RKO (cell line): ENCODE measurements at regions not wholly inside any gene's neighbourhood (a gene's known extent, or its start where the extent isn't known, plus 50 kb on each side); places are given as distances from the start of the nearest gene placed in this dataset.

Source experiments
- DNase-seq: peaks from one replicate; pipeline ENCODE4 v3.0.0-alpha.2; 2016; ENCODE audit warnings: low spot score

DNA sequence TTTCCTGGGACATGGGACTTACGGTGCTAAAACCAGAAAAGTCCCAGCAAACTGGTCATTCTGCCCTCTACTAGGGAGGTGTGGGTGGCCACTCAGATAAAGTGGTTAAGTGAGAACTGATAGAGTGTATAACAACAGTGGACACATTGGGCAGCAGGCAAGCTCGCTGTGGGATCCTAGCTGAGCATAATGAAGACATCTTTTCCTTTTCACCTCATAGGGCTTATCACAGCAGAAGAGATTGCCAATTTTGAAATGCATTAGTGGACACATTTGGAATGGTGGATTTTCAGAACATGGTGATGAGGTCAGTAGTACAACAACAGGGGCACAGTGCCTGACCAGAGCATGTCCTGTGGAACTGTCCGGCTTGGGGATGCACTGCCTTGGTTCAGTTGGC, 477.1 kb upstream of the KIF2A start:
- no peak for DNase-seq

DNA sequence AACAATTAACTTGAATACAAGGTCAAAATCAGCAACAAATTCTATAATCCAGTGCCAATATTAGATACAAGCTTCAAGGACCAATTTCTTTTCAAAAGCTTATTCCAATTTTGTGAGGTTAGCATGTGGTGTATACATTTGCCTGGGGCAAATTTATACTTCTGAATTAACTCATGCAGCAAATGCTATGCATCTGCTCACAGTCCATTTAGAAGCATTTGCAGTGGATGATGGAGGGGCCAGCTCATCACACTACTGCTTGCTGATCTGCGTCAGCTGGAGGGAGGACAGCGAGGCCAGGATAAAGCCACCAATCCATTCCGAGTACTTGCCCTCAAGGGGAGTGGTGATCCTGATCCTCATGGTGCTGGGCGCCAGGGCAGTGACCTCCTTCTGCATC, 474.3 kb upstream of the KIF2A start:
- DNase-seq: no peak

DNA sequence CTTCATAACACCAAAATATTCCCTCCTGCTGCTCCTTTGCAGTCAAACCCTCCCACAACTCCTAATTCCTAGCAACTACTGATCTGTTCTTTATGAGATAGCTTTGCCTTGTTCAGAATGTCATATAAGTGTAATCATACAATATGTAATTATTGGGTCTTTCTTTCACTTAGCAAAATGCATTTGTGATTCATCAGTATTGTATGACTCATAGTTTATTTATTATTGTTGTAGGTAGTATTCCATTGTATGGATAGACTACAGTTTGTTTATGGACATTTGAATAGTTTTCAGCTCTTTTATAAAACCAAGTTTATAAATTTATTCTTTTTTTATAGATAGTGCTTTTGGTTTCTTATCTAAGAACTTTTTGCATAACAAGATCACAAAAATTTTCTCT, 468.2 kb upstream of the KIF2A start:
- DNase-seq: no peak

DNA sequence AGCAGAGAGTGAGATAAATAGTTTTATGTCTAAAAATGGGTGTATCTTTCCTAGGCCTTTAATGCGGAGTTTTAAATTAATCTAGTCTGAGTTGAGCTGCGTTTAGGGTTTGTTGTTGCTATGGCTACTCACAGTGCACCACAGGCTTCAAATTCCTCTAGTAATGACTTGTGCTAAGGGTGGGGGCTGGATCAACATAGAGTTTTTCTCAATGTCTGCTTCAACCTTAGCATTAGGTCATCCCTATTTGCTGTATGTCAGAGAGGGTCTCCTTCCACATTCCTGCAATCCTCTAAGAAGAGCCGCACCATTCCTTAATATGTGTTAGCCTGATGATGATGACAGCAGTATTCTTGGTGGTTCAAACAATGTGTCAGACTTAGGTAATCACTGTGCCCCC, 465.6 kb upstream of the KIF2A start:
- DNase-seq: no peak

DNA sequence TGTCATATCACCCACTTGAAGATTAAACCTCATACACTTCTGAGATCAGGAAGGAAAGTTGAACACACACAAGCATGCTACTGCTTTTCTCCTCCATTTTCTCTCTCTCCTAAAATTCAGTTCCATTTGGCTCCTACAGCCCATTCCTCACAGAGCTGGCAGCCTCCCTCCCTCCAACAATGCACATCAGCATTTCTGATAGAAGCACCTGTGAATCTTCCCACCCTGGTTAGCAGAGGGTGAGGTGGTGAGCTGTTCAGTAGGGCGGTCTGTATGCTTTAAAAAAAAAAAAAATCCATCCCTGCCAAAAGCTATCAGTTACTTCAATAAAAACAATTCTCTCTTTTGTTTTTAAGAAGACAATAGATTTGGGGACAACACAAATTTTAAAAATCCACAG, 463.2 kb upstream of the KIF2A start:
- DNase-seq: no peak

DNA sequence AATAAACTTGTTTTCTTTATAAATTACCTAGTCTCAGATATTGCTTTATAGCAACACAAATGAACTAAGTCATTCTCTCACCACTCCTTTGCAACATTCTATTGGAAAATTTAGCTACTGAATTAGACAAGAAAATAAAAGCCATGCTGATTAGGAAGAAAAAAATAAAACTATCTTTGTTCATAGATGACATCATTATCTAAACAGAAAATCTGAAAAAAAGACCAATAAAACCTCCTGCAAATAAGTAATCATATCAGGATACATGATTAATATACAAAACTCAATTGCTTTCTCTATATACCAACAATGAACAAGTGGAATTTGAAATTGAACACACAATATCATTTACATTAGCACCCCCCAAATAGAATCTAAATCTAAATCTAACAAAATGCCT, 455.3 kb upstream of the KIF2A start:
- no peak for DNase-seq

DNA sequence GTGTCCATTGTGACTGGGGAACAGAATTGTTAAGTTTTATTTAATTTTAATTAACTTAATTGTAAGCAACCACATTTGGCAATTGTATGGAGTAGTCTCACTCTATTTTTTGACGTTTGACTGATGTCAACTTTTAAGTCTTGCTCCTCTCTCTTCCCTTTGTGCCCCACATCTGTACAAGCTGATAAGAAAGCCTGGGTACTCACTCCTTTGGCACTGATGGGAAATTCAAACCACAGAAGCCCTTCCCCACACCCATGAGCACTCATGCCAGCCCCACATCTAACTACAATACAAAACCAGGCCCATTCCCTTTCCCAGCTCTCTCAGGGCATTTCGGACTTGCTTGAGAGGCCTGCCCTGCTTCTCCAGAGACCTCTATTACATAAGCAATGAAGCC, 451.5 kb upstream of the KIF2A start:
- no peak for DNase-seq

DNA sequence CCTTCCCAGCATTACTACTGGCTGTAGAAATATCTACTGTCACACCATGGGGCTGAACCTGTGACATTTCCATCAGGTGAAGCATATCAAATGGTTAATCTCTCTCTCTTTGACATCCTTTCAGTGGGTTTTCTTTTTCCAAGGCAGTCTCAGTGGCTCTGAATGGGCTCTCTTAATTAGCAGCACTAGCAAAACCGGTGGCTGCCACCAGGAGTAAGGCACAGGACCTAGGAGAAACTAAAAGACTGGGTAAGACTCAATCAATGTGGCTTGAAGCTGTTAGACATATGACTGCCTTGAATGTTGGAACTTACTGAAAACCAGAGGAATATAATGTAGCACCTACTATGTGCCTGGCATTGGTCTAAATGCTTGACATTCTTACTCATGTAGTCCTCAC, 445.0 kb upstream of the KIF2A start:
- DNase-seq: no peak

DNA sequence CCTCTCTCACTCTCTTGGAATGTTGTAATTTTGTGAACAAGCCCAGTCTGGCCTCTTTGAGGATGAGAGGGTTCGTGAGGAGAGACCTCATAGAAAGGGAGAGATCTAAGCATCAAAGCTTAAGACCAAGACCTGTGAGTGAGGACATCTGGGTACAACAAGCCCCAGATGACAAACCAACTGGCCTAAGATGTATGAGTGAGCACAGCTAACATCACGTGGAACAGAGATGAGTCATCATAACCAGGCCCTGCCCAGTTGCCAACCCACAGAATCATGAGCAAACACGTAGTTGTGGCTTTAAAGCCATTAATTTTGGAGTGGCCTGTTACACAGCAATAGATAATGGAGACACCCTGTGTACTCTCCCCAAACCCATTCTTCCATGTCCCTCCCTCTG, 439.1 kb upstream of the KIF2A start:
- peak; percentile 82 for DNase-seq

GRCh38 chr5:61869333-61869732, 436.7 kb upstream of the KIF2A start:
- no peak for DNase-seq

GRCh38 chr5:61878471-61878870, 427.5 kb upstream of the KIF2A start:
- no peak for DNase-seq

- no peak for DNase-seq
Observed at GRCh38 chr5:61881821-61882487, 424.1 kb upstream of the KIF2A start.

DNA sequence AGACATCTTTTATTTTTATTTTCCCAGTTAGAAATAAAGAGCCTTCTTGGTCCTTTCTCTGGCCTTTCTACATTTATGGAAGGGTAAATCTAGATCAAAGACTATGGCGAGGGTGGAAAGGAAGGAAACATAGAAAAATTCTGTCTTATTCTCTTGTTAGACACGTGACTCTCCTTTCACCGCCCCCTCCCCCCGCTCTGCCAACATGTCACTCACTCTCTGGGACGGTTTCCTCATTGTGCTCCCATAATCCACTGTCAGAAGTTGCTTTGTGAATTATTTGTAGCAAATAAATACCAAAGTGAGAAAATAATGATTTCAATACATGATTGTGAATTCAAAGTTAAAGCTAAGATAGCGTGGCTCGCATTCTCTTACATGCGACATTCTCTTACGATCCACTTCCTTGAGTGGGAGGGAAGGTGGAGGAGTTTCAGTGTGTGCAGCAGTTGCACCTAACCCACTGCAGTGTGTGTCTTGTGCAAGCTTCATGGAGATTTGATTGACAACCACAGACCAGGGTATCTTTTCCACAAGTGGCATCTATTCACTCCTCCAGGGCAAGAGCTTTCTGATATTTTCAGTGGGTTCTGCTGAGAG, 423.0 kb upstream of the KIF2A start:
- no peak for DNase-seq

- no peak for DNase-seq
Observed at GRCh38 chr5:61884252-61884855, 421.7 kb upstream of the KIF2A start.

- DNase-seq: no peak
Observed at GRCh38 chr5:61886214-61886613, 419.8 kb upstream of the KIF2A start.

GRCh38 chr5:61887271-61887670, 418.7 kb upstream of the KIF2A start:
- no peak for DNase-seq

GRCh38 chr5:61894046-61894445, 412.0 kb upstream of the KIF2A start:
- DNase-seq: no peak

GRCh38 chr5:61896811-61897210, 409.2 kb upstream of the KIF2A start:
- no peak for DNase-seq

- no peak for DNase-seq
Observed at GRCh38 chr5:61897251-61897650, 408.8 kb upstream of the KIF2A start.

GRCh38 chr5:61901997-61902396, 404.0 kb upstream of the KIF2A start:
- DNase-seq: no peak

- DNase-seq: no peak
Observed at GRCh38 chr5:61904730-61905129, 401.3 kb upstream of the KIF2A start.

- no peak for DNase-seq
Observed at GRCh38 chr5:61905613-61906012, 400.4 kb upstream of the KIF2A start.

DNA sequence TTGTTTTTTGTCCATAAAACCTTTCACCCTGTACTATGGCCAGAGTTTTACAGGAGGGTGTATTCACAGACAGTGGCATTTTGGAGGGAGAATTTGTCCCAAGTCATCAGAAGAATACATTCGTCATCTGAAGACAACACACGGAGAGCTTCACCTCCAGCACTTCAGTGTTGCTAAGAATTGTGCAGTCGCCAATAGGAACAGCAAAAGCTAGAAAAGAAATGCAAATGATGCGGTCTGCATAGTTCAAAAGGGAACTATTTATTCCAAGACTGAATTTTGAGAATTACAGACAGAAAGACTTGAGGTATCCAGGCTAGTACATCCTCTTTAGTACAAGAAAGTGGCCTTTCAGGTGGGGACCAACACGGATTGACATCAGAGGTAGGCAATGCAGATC, 399.2 kb upstream of the KIF2A start:
- DNase-seq: no peak

DNA sequence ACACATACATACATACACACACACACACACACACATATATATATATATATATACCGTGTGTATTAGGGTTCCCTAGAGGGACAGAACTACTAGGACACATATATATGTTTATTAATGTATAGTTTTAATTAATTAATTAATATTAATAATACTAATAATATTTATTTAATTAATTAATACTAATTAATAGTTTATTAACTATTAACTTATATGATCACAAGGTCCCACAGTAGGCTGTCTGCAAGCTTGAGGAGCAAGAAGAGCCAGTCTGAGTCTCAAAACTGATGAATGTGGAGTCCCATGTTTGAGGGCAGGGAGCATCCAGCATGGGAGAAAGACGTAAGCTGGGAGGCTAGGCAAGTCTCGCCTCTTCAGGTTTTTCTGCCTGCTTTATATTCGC, 398.0 kb upstream of the KIF2A start:
- DNase-seq: no peak
